Hematopoietic multipotent progenitor cell (in vitro differentiated cells): ENCODE measurements at regions not wholly inside any gene's neighbourhood (a gene's known extent, or its start where the extent isn't known, plus 50 kb on each side); places are given as distances from the start of the nearest gene placed in this dataset.
A peak's percentile ranks its signal among the peaks of the same experiment; 100 is the strongest.

Experiments
- DNase-seq, 3 donors: peaks; one replicate each; pipeline ENCODE4 v3.0.0-alpha.2; 2011 to 2015; ENCODE audit warnings: low read depth in 2 of 3, low spot score in 2 of 3

- no peak for DNase-seq
These were observed 416.1 kb upstream of the CITED2 start for GRCh38 chr6:139790527-139790926.

- no peak for DNase-seq
These were observed 409.8 kb upstream of the CITED2 start for GRCh38 chr6:139784222-139784769.

GRCh38 chr6:139779988-139780774, 405.7 kb upstream of the CITED2 start:
- no peak for DNase-seq

- DNase-seq: no peak
These were observed 404.2 kb upstream of the CITED2 start for GRCh38 chr6:139778688-139779087.

- DNase-seq: no peak
These were observed 403.7 kb upstream of the CITED2 start for GRCh38 chr6:139778106-139778505.

- no peak for DNase-seq
These were observed 402.9 kb upstream of the CITED2 start for GRCh38 chr6:139777202-139777970.

- no peak for DNase-seq
These were observed 401.6 kb upstream of the CITED2 start for GRCh38 chr6:139776041-139776440.

- no peak for DNase-seq
These were observed 393.7 kb upstream of the CITED2 start for GRCh38 chr6:139768196-139768595.

- no peak for DNase-seq
These were observed 392.3 kb upstream of the CITED2 start for GRCh38 chr6:139766796-139767195.

- no peak for DNase-seq
These were observed 391.4 kb upstream of the CITED2 start for GRCh38 chr6:139765825-139766285.

- DNase-seq: peak in 2 of 3 donors; percentile 28 to 38
These were observed 390.1 kb upstream of the CITED2 start for GRCh38 chr6:139764498-139764986.

- DNase-seq: no peak
These were observed 389.2 kb upstream of the CITED2 start for GRCh38 chr6:139763468-139764210.

GRCh38 chr6:139762587-139763031, 388.2 kb upstream of the CITED2 start:
- no peak for DNase-seq

GRCh38 chr6:139760128-139760527, 385.7 kb upstream of the CITED2 start:
- DNase-seq: no peak

GRCh38 chr6:139759086-139759485, 384.6 kb upstream of the CITED2 start:
- DNase-seq: no peak

GRCh38 chr6:139758209-139758611, 383.8 kb upstream of the CITED2 start:
- no peak for DNase-seq

GRCh38 chr6:139757784-139758183, 383.3 kb upstream of the CITED2 start:
- no peak for DNase-seq

- DNase-seq: no peak
These were observed 381.9 kb upstream of the CITED2 start for GRCh38 chr6:139756381-139756780.

GRCh38 chr6:139754898-139755775, 380.7 kb upstream of the CITED2 start:
- DNase-seq: no peak
